GM12875 (cell line): ENCODE measurements at regions not wholly inside any gene's neighbourhood (a gene's known extent, or its start where the extent isn't known, plus 50 kb on each side); places are given as distances from the start of the nearest gene placed in this dataset.

Experiments
- H3K4me3 ChIP-seq: one replicate; pipeline ENCODE4 v1.5.1; 2011; ENCODE audit warnings: low read depth, low read length, control low read depth
- TF ChIP-seq, protein P1 (sequence below): IDR thresholded peaks from 2 replicates; pipeline ENCODE4 v1.5.1; 2011; ENCODE audit warnings: low read depth, mild to moderate bottlenecking, control low read depth, inconsistent platforms, low read length, moderate library complexity, borderline replicate concordance; ENCODE audit not compliant: insufficient read depth

DNA sequence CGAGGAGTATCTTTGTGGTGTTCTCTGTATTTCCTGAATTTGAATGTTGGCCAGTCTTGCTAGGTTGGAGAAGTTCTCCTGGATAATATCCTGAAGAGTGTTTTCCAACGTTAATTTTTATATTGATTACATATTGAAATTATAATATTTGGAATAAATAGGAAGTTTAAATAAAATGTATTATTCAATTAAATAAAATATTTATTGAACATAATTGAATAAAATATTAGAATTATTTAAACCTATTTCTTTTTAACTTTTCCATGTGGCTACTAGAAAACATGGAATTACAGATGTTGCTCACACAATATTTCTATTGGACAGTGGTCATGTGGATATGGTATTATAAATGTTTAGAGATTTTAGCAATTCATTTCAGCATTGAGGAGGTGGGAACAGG is 170.8 kb upstream of the FST start:
- no peak overlapping the region for H3K4me3 ChIP-seq
- TF ChIP-seq, protein P1, sequence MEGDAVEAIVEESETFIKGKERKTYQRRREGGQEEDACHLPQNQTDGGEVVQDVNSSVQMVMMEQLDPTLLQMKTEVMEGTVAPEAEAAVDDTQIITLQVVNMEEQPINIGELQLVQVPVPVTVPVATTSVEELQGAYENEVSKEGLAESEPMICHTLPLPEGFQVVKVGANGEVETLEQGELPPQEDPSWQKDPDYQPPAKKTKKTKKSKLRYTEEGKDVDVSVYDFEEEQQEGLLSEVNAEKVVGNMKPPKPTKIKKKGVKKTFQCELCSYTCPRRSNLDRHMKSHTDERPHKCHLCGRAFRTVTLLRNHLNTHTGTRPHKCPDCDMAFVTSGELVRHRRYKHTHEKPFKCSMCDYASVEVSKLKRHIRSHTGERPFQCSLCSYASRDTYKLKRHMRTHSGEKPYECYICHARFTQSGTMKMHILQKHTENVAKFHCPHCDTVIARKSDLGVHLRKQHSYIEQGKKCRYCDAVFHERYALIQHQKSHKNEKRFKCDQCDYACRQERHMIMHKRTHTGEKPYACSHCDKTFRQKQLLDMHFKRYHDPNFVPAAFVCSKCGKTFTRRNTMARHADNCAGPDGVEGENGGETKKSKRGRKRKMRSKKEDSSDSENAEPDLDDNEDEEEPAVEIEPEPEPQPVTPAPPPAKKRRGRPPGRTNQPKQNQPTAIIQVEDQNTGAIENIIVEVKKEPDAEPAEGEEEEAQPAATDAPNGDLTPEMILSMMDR, result no peak

DNA sequence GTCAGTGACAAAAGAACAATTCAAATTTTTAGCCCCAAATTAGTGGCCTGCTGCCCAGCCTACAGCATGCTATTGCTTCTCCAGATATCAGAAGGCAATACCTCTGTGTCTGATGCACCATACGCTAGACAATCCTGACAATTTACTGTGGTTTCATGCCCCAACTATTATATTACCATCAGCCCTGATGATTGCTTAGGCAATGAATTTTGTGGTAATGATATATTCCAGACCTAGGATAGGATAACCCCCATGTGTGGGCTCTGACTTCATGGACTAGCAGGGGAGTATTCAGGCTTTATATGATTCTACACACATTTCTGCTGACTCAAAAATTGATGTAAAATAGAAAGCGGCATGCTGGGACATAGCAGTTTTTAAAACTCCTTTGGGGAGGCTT is 168.7 kb upstream of the FST start:
- no peak overlapping the region for H3K4me3 ChIP-seq
- TF ChIP-seq, protein P1, result no peak

DNA sequence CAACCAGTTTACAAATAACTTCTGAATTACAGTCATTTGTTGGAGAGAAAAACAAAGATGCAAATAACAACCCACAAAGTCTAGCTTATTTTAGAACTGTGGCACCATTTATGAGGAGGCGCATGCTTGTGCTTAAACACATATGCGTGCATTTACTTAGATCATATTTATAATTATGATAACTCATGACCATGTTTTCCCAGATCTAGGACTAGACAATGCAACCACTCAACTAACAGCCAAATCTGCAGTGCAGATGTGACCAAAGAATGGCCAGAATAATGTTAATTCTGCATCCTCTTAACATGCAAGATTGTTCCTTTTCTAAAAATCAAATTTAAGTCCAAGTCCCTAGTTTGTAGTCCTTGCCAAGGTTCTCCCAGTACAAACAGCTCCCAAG is 167.3 kb upstream of the FST start:
- TF ChIP-seq, protein P1, result no peak

DNA sequence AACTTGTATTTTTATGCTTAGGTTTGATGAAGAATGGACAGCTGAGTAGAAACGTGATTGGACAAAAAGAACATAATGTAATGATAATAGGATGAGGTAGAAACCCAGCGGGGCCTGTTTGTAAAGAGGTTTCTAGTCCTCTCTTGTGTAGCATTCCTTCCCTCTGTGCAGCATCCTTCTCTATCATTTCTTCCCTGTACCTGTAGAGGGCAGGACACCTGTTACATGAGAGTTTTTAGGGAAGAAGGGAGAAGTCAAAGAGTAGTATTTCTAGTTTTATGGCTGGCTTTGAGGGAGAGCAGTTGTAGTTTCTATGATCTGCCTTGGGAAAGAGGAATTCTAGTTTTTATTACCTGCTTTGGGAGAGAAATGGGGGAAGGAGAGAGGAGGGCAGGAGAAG is 162.1 kb upstream of the FST start:
- TF ChIP-seq, protein P1, result no peak
- H3K4me3 ChIP-seq, result no peak overlapping the region

More for the DNA sequence above, 167.3 kb upstream of the FST start:
- H3K4me3 ChIP-seq, result no peak overlapping the region

DNA sequence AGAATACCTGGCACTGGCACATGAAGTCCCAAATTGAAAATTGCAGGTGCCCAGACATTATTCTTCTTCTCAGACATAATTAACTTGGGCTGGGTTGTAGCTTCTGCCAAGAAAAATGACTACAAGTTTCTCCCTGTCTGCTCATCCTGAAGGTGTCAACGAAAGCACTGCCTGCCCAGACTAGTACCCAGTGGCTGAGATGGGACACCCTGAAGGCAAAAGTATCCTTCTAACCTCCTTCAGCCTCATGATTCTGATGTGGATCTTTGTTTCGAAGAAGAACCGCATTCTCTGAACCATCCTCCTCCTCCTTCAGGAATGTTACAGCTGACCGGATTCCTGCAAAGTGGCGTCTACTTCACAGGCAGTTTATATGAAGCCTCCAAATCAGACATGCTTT is 161.1 kb upstream of the FST start:
- TF ChIP-seq, protein P1, result no peak
- no peak overlapping the region for H3K4me3 ChIP-seq

DNA sequence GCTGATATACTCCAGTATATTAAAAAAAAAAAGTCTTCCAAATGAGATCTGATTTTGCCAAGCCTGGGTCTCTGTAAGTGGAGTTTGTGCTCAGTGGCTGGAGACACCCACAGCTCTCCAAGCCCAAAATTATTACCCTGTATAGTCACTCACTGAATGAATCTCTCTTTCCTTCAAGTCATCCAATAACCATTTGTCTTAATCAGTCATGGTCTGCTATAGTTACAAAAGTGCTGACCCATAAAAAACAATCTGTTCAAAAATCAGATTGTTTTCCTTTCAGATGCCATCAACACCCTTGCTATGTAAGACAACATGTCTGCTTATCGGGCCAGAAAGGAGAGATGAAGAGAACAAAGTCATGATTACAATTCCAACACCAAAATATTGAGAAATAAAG is 159.4 kb upstream of the FST start:
- TF ChIP-seq, protein P1, result no peak
- H3K4me3 ChIP-seq, result no peak overlapping the region

DNA sequence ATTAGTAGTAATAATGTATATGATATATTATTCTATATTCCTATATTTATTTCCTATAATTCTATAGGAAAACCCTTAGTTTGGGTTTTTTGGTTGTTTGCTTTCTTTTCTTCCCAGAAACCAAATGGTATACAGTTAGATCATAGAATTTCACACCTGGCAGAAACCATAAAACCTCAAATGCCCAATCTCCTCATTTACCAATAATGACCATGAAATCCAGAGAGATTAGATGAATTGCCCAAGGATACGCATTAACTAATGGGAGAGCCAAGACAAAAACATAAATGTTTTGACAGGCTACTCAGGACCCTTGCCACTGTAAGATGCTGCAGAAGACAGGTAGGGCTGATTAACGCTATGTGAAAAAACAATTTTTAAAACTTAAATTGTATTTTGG is 158.7 kb upstream of the FST start:
- no peak overlapping the region for H3K4me3 ChIP-seq
- TF ChIP-seq, protein P1, result no peak
